Activated naive CD4-positive, alpha-beta T cell treated with anti-CD3 and anti-CD28 coated beads for 36 hours (primary cell): ENCODE measurements at regions not wholly inside any gene's neighbourhood (a gene's known extent, or its start where the extent isn't known, plus 50 kb on each side); places are given as distances from the start of the nearest gene placed in this dataset.
"Not testable (repeated sequence)": the region's sequence is repeated elsewhere in the genome, so short reads cannot be mapped to it uniquely, and the experiment has no call there.

Source experiments
- CTCF ChIA-PET: fragments of 350-600 bp; sonication (Branson Sonifier 250); formaldehyde crosslinking; loops from one replicate; lab custom pipeline; 2021; ENCODE audit warnings: antibody characterized with exemption; lab: Charles Lee
- DNase-seq: peaks from one replicate; pipeline ENCODE4 v3.0.0-alpha.2; 2020
- H3K27ac Mint-ChIP-seq: one replicate; pipeline ENCODE4 v1.8.0; 2021; ENCODE audit warnings: mild to moderate bottlenecking, mixed read lengths
- H3K27me3 Mint-ChIP-seq: one replicate; pipeline ENCODE4 v1.8.0; 2021; ENCODE audit warnings: low read depth, mixed read lengths
- H3K36me3 Mint-ChIP-seq: one replicate; pipeline ENCODE4 v1.8.0; 2021; ENCODE audit warnings: low read depth, mixed read lengths
- H3K4me1 Mint-ChIP-seq: one replicate; pipeline ENCODE4 v1.8.0; 2021; ENCODE audit warnings: low read depth, mixed read lengths
- H3K4me3 Mint-ChIP-seq: one replicate; pipeline ENCODE4 v1.8.0; 2021; ENCODE audit warnings: mild to moderate bottlenecking, moderate library complexity, mixed read lengths
- H3K9me3 Mint-ChIP-seq: one replicate; pipeline ENCODE4 v1.8.0; 2021; ENCODE audit warnings: mixed read lengths
- intact Hi-C: fragments of 100-400 bp; cut with micrococcal nuclease; formaldehyde crosslinking; loops from one replicate; pipeline ENCODE4 v1.15.1; 2023

- Mint-ChIP-seq H3K36me3 (no peaks in the 10 kb centered on the region), H3K4me3 (no peak overlapping the region), H3K27me3 (peaks cover 20% of the 10 kb centered on the region), H3K9me3 (peaks cover 3% of the 10 kb centered on the region), H3K27ac (no peak overlapping the region), H3K4me1 (no peaks in the 10 kb centered on the region)
- CTCF ChIA-PET: no interaction called here
- intact Hi-C loops: no loop called here
- DNase-seq: no peak
Observed at GRCh38 chr2:180876506-180876905, 103.9 kb upstream of the UBE2E3 start.

GRCh38 chr2:180873219-180873618 lies 107.2 kb upstream of the UBE2E3 start:
- CTCF ChIA-PET: no interaction called here
- H3K4me1 Mint-ChIP-seq: no peaks in the 10 kb centered on the region
- peaks cover 24% of the 10 kb centered on the region for H3K27me3 Mint-ChIP-seq
- intact Hi-C loops: no loop called here
- H3K27ac Mint-ChIP-seq: no peak overlapping the region
- H3K4me3 Mint-ChIP-seq: no peak overlapping the region
- DNase-seq: no peak
- no peaks in the 10 kb centered on the region for H3K36me3 Mint-ChIP-seq
- H3K9me3 Mint-ChIP-seq: peaks cover 3% of the 10 kb centered on the region

DNA sequence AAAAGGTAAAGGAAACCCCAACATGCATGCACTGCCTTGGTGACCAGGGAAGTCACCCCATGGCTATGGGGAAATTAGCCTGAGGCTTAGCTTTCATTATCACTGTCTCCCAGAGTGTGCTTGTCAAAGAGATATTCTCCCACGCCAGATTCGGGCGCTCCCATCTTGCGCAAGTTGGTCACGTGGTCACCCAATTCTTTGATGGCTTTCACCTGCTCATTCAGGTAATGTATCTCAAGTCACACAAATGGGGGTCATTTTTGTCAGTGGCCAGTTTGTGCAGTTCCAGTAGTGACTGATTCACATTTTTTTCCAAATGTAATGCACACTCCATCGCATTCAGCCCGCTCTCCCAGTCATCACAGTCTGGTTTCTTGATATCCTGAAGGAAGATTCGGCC lies 107.6 kb upstream of the UBE2E3 start:
- H3K27me3 Mint-ChIP-seq: peaks cover 23% of the 10 kb centered on the region
- H3K9me3 Mint-ChIP-seq, CTCF ChIA-PET, H3K4me1 Mint-ChIP-seq, H3K27ac Mint-ChIP-seq, intact Hi-C loops, DNase-seq, H3K36me3 Mint-ChIP-seq, H3K4me3 Mint-ChIP-seq: not testable (repeated sequence)

GRCh38 chr2:180872255-180872654 lies 108.2 kb upstream of the UBE2E3 start:
- no peak for DNase-seq
- intact Hi-C loops: no loop called here
- Mint-ChIP-seq H3K27me3 (peaks cover 20% of the 10 kb centered on the region), H3K4me3 (no peak overlapping the region), H3K4me1 (no peaks in the 10 kb centered on the region), H3K27ac (no peak overlapping the region), H3K9me3 (peaks cover 3% of the 10 kb centered on the region), H3K36me3 (no peaks in the 10 kb centered on the region)
- CTCF ChIA-PET: no interaction called here

DNA sequence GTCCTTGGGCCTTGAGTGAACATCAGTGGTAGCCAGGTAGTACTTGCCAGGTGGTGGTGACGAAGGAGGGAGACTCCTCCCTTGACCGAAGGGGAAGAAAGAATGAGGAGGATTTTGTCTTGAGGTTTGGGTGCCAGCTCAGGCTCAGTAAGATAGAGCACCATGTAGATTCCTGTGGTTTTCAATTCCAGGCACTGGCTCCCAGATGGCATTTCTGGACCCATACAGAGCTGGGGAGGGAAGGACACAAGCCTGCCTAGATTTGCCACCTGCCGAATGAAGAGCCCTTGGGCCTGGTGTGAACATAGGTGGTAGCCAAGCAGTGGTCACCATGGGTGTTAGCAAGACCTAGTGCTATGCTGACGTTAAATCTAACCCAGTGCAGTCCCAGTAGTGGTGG lies 108.8 kb upstream of the UBE2E3 start:
- Mint-ChIP-seq H3K36me3 (no peaks in the 10 kb centered on the region), H3K4me3 (no peak overlapping the region), H3K27ac (no peak overlapping the region), H3K27me3 (peaks cover 18% of the 10 kb centered on the region), H3K4me1 (no peaks in the 10 kb centered on the region), H3K9me3 (peaks cover under 1% of the 10 kb centered on the region)
- intact Hi-C loops: no loop called here
- CTCF ChIA-PET: no interaction called here
- DNase-seq: no peak

- no peaks in the 10 kb centered on the region for H3K9me3 Mint-ChIP-seq
- no peak overlapping the region for H3K27ac Mint-ChIP-seq
- H3K4me1 Mint-ChIP-seq: no peaks in the 10 kb centered on the region
- H3K27me3 Mint-ChIP-seq: no peaks in the 10 kb centered on the region
- DNase-seq: no peak
- no peak overlapping the region for H3K4me3 Mint-ChIP-seq
- H3K36me3 Mint-ChIP-seq: no peaks in the 10 kb centered on the region
- CTCF ChIA-PET: interaction anchor here (0.5 kb wide), 1 partner anchor 802 kb away, joined by 3 read pairs; no protein-coding TSS in a partner anchor
- intact Hi-C loops: no loop called here
Observed at GRCh38 chr2:180849851-180850250, 130.6 kb upstream of the UBE2E3 start.

GRCh38 chr2:180848393-180848792 lies 132.0 kb upstream of the UBE2E3 start:
- Mint-ChIP-seq H3K36me3 (no peaks in the 10 kb centered on the region), H3K4me3 (no peak overlapping the region), H3K9me3 (no peaks in the 10 kb centered on the region), H3K27ac (no peak overlapping the region), H3K27me3 (no peaks in the 10 kb centered on the region), H3K4me1 (no peaks in the 10 kb centered on the region)
- CTCF ChIA-PET: no interaction called here
- intact Hi-C loops: no loop called here
- DNase-seq: no peak

DNA sequence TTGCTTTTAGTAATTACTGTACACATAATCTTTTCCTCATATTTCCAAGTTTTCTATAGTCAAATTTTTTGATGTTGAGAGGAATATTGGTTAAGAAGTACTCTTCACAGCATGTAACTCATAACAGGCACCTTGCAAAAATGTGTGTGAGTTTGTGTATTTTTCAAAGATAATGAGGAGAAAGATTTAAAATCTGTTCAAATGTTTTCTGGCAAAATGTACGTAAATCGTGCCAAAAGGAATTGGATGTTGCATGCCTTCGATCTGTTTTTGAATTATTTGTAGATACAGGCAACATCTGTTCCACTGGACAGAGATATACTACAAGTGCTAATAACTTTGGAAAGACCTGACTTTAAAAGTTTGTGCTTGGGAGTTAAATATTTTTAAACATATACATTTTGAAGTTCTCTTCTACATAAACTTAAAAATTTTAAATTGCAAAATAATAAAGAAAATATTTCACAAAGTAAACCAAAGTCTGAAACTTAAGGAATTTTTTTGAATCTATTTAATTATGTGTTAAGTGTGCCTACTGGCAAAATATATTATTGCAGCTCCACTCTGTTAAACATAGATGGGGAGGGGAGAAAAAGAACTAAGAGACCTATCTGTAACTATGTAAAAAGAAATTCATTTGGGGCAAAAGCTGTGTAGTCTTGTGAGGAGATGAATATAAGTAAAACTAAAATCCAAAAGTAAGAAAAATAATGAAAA lies 133.5 kb upstream of the UBE2E3 start:
- CTCF ChIA-PET: no interaction called here
- Mint-ChIP-seq H3K4me3 (no peak overlapping the region), H3K9me3 (no peaks in the 10 kb centered on the region), H3K4me1 (no peaks in the 10 kb centered on the region), H3K36me3 (no peaks in the 10 kb centered on the region), H3K27me3 (peaks cover under 1% of the 10 kb centered on the region), H3K27ac (no peak overlapping the region)
- intact Hi-C loops: no loop called here
- no peak for DNase-seq

- peaks cover 2% of the 10 kb centered on the region for H3K27me3 Mint-ChIP-seq
- CTCF ChIA-PET: no interaction called here
- no peaks in the 10 kb centered on the region for H3K9me3 Mint-ChIP-seq
- no peaks in the 10 kb centered on the region for H3K36me3 Mint-ChIP-seq
- intact Hi-C loops: no loop called here
- no peaks in the 10 kb centered on the region for H3K4me1 Mint-ChIP-seq
- H3K27ac Mint-ChIP-seq: no peak overlapping the region
- no peak for DNase-seq
- no peak overlapping the region for H3K4me3 Mint-ChIP-seq
Observed at GRCh38 chr2:180842461-180842860, 137.9 kb upstream of the UBE2E3 start.

DNA sequence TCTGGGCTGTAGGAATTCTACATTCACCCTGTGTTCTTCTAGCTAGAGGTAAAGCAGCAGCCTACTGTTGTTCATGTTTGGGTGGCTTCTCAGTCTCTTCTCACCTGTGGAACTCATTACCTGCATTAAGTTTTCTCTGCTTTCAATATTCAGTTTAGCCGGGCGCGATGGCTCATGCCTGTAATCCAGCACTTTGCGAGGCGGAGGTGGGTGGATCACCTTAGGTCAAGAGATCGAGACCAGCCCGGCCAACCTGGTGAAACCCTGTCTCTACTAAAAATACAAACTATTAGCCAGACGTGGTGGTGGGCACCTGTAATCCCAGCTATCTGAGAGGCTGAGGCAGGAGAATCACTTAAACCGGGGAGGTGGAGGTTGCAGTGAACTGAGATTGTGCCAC lies 139.8 kb upstream of the UBE2E3 start:
- Mint-ChIP-seq H3K27ac (no peak overlapping the region), H3K9me3 (no peaks in the 10 kb centered on the region)

GRCh38 chr2:180829836-180830235 lies 150.6 kb upstream of the UBE2E3 start:
- H3K27me3 Mint-ChIP-seq: peaks cover 2% of the 10 kb centered on the region
- H3K27ac Mint-ChIP-seq: no peak overlapping the region
- no peak for DNase-seq
- no peak overlapping the region for H3K4me3 Mint-ChIP-seq
- CTCF ChIA-PET: no interaction called here
- H3K36me3 Mint-ChIP-seq: no peaks in the 10 kb centered on the region
- H3K9me3 Mint-ChIP-seq: peaks cover 1% of the 10 kb centered on the region
- no peaks in the 10 kb centered on the region for H3K4me1 Mint-ChIP-seq
- intact Hi-C loops: no loop called here

More for the DNA sequence above, 139.8 kb upstream of the UBE2E3 start:
- intact Hi-C loops: no loop called here
- Mint-ChIP-seq H3K4me1 (no peaks in the 10 kb centered on the region), H3K27me3 (peaks cover 2% of the 10 kb centered on the region), H3K36me3 (no peaks in the 10 kb centered on the region), H3K4me3 (no peak overlapping the region)
- CTCF ChIA-PET: no interaction called here
- no peak for DNase-seq

DNA sequence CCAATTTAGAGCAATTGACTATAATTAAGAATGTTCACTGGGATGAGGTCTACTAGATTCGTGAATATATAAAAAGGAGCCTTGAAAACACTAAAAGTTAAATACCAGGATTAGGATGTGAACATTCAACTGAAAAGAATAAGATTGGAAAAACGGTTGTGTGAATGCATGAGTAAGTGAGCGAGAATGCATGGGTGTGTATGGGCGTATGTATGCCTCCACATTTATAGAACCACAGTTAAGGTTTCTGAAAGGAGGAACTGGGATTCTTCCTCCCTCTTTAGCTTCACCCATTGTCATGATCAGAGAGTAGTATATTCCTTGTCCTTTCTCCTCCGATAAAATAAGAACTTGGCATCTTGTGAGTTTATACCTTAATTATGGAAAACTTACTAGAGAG lies 151.1 kb upstream of the UBE2E3 start:
- Mint-ChIP-seq H3K36me3 (no peaks in the 10 kb centered on the region), H3K27ac (no peak overlapping the region), H3K4me1 (no peaks in the 10 kb centered on the region)

GRCh38 chr2:180828756-180829155 lies 151.6 kb upstream of the UBE2E3 start:
- CTCF ChIA-PET: no interaction called here
- intact Hi-C loops: no loop called here
- no peak overlapping the region for H3K27ac Mint-ChIP-seq
- H3K4me3 Mint-ChIP-seq: no peak overlapping the region
- peaks cover 1% of the 10 kb centered on the region for H3K9me3 Mint-ChIP-seq
- no peak for DNase-seq
- H3K4me1 Mint-ChIP-seq: no peaks in the 10 kb centered on the region
- H3K27me3 Mint-ChIP-seq: peaks cover 2% of the 10 kb centered on the region
- H3K36me3 Mint-ChIP-seq: no peaks in the 10 kb centered on the region

More for the DNA sequence above, 151.1 kb upstream of the UBE2E3 start:
- peaks cover 1% of the 10 kb centered on the region for H3K9me3 Mint-ChIP-seq
- intact Hi-C loops: no loop called here
- peaks cover 2% of the 10 kb centered on the region for H3K27me3 Mint-ChIP-seq
- CTCF ChIA-PET: no interaction called here
- DNase-seq: no peak
- no peak overlapping the region for H3K4me3 Mint-ChIP-seq
